GM12878 (cell line): ENCODE measurements at regions not wholly inside any gene's neighbourhood (a gene's known extent, or its start where the extent isn't known, plus 50 kb on each side); places are given as distances from the start of the nearest gene placed in this dataset.

ENCODE experiments used
- ATAC-seq: fragments of 200-7000 bp; cut with Tn5 transposase; 3 replicates; pipeline ENCODE4 v1.9.1; 2020; ENCODE audit warnings: mild to moderate bottlenecking, moderate library complexity
- BruUV-seq: library from RNA; stranded (reverse); fragments of 400-500 nt; replicated peaks from 2 replicates; lab custom pipeline; 2021; lab: Mats Ljungman, UMichigan
- CTCF ChIA-PET: fragments of 300-600 bp; sonication (Branson Sonifier 250); formaldehyde crosslinking; extraction: SDS; loops from one replicate; lab custom pipeline; 2021; ENCODE audit warnings: inconsistent platforms; lab: Yijun Ruan, JAX
- POLR2A ChIA-PET: fragments of 350-600 bp; formaldehyde crosslinking; extraction: SDS; loops from one replicate; lab custom pipeline; 2021; ENCODE audit warnings: inconsistent platforms; lab: Charles Lee
- RAD21 ChIA-PET: fragments of 300-600 bp; sonication (Branson Sonifier 250); formaldehyde crosslinking; loops from one replicate; lab custom pipeline; 2023; ENCODE audit warnings: antibody characterized with exemption; ENCODE audit not compliant: unreplicated experiment; lab: Charles Lee
- SMC1A ChIA-PET: fragments of 300-600 bp; sonication (Branson Sonifier 250); formaldehyde crosslinking; loops from one replicate; lab custom pipeline; 2023; ENCODE audit not compliant: unreplicated experiment, uncharacterized antibody; lab: Charles Lee
- DNase-seq: peaks from one replicate; pipeline ENCODE4 v3.0.0-alpha.2; 2011; ENCODE audit warnings: low read depth, low spot score
- FAIRE-seq: peaks from 3 replicates; lab custom pipeline; 2011; peaks lifted over from hg19 to GRCh38; lab: Jason Lieb, UNC
- H2AFZ ChIP-seq: 2 replicates; pipeline ENCODE4 v1.6.0; 2011; ENCODE audit warnings: low read depth, low read length, control low read depth; ENCODE audit not compliant: control insufficient read depth
- H3K27ac ChIP-seq: 2 replicates; pipeline ENCODE4 v1.5.1; 2011; ENCODE audit warnings: control low read depth; ENCODE audit not compliant: control insufficient read depth, insufficient read depth
- H3K27me3 ChIP-seq, 2 experiments: replicated peaks in 1 of 2; 2 replicates each; pipeline versions ENCODE4 v1.6.0 to v1.6.1; 2011; ENCODE audit warnings: low read length in 1 of 2; ENCODE audit not compliant: control insufficient read depth in 2 of 2, insufficient read depth in 2 of 2
- H3K36me3 ChIP-seq, 2 experiments: 2 replicates each; pipeline ENCODE4 v1.5.1; 2011; ENCODE audit warnings: low read length in 1 of 2; ENCODE audit not compliant: control insufficient read depth in 2 of 2, insufficient read depth in 2 of 2
- H3K4me1 ChIP-seq: 2 replicates; pipeline ENCODE4 v1.6.1; 2011; ENCODE audit warnings: mild to moderate bottlenecking, low read length, moderate library complexity, mixed read lengths; ENCODE audit not compliant: control insufficient read depth, insufficient read depth
- H3K4me2 ChIP-seq: 2 replicates; pipeline ENCODE4 v1.6.0; 2011; ENCODE audit warnings: control low read depth; ENCODE audit not compliant: control insufficient read depth, insufficient read depth
- H3K4me3 ChIP-seq: fragments of 200-600 bp; sonication (generic); 2 replicates; pipeline ENCODE4 v1.5.1; 2016
- H3K79me2 ChIP-seq: 2 replicates; pipeline ENCODE4 v1.6.0; 2011; ENCODE audit warnings: low read length; ENCODE audit not compliant: control insufficient read depth, insufficient read depth
- H3K9ac ChIP-seq: 2 replicates; pipeline ENCODE4 v1.8.0; 2011; ENCODE audit warnings: low read length, control low read depth, mixed read lengths; ENCODE audit not compliant: control insufficient read depth, insufficient read depth
- H3K9me3 ChIP-seq: replicated peaks from 3 replicates; pipeline ENCODE4 v1.5.1; 2011; ENCODE audit warnings: mild to moderate bottlenecking, low read length; ENCODE audit not compliant: control insufficient read depth, insufficient read depth
- H4K20me1 ChIP-seq: 2 replicates; pipeline ENCODE4 v1.6.0; 2011; ENCODE audit not compliant: control insufficient read depth, insufficient read depth
- IRF4 ChIP-seq: IDR thresholded peaks from 2 replicates; pipeline ENCODE4 v1.6.1; 2011; ENCODE audit warnings: low read depth, low read length
- KDM1A ChIP-seq: fragments of 200-600 bp; sonication (generic); IDR thresholded peaks from 2 replicates; pipeline ENCODE4 v1.6.1; 2016; ENCODE audit warnings: borderline replicate concordance
- TAF1 ChIP-seq: IDR thresholded peaks from 2 replicates; pipeline ENCODE4 v1.6.1; 2011; ENCODE audit warnings: mild to moderate bottlenecking, low read depth, low read length, borderline replicate concordance
- ZNF592 ChIP-seq: fragments of 450-650 bp; IDR thresholded peaks from 2 replicates; pipeline ENCODE4 v1.6.1; 2017; ENCODE audit warnings: mild to moderate bottlenecking, moderate library complexity
- ZSCAN29 ChIP-seq: fragments of 450-650 bp; IDR thresholded peaks from 2 replicates; pipeline ENCODE4 v1.6.1; 2017; ENCODE audit warnings: mild to moderate bottlenecking, moderate library complexity
- WGBS: methylation state at CpG from one replicate; pipeline ENCODE4 v1.1.6; 2016; ENCODE audit warnings: low lambda C conversion rate; ENCODE audit not compliant: insufficient replicate concordance, insufficient coverage; ENCODE audit errors: missing lambda C conversion rate; 5-methylcytosine and 5-hydroxymethylcytosine counted together
- in situ Hi-C: fragments of 300-500 bp; cut with MboI; formaldehyde crosslinking; loops from 9 replicates; pipeline ENCODE4 v1.14.3; 2018; ENCODE audit warnings: mixed read lengths
- intact Hi-C: fragments of 100-400 bp; cut with micrococcal nuclease; formaldehyde crosslinking; loops from one replicate; pipeline ENCODE4 v1.14.2; 2022; ENCODE audit not compliant: unreplicated experiment

DNA sequence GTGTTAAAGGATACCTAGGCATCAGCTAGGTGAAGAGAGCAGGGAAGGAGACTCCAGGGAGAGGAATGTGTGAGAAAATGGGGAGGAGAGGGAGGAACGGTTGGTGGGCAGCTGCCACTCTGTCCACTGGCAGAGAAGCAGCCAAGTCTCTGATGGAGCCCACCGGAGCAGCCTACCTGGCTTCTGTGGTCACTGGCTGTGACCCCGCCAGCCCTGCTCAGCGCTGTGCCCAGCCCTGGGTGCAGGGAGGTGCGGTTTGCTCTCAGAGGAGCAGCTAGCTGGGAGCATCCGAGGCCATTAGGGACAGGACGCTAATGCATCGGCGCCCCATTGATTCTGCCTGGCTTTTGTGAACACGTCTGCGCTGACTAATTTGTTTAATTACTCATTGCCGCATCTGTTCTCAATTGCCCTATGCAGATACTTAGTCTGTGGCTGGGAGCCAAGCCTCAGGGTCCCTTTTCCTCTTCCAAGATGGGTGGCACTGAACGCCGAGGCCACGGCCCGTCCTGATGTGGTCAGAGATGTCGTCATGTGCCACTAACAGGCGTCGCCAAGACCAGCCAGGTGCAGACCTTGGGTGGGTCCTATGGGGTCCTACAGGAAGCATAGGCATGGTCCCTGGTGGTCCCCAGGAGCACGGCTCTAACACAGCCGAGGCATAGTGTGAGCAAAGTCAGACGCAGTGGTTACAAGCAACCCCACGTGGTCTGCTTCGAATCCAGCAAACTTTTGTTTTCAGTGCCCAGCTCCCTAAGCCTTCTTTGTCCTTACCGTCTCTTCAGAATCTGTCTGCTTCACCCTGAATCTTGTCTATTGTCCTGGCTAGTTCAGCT is 82.0 kb downstream of the RRM2 start (continued):
- TF ChIP-seq TAF1: no peak

DNA sequence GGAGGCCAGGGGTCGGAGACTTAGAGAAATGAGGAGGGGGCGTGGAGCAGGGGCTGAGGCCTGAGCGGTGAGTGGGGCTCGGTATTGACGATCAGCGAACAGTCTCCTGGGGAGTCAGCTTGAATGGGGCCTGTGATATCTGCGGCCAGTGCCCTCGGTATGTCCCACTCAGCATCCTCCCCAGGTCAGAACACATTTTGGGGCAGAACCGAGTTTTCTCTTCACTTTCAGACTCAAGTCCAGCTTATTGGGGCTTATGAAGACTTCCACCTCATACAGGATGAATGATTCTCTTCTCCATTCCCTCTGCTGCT is 82.6 kb downstream of the RRM2 start:
- H3K9ac ChIP-seq: no peak overlapping the region
- intact Hi-C loops: no loop called here
- no peaks in the 10 kb centered on the region for H3K27me3 ChIP-seq
- ChIA-PET POLR2A (no interaction called here), RAD21 (no interaction called here), SMC1A (no interaction called here), CTCF (no interaction called here)
- H3K9me3 ChIP-seq: no peaks in the 10 kb centered on the region
- H3K79me2 ChIP-seq: no peaks in the 10 kb centered on the region
- no peak overlapping the region for H3K27ac ChIP-seq
- DNase-seq: no peak
- H2AFZ ChIP-seq: no peak overlapping the region
- FAIRE-seq: no peak
- WGBS: 68% methylated on average over 5 of the region's 9 CpGs
- BruUV-seq: no TSS peak
- no peaks in the 10 kb centered on the region for H3K4me1 ChIP-seq
- TF ChIP-seq ZNF592: no peak
- no peak for TF ChIP-seq ZSCAN29
- no peak for TF ChIP-seq KDM1A
- no peak for TF ChIP-seq IRF4
- in situ Hi-C loops: no loop called here
- ATAC-seq: no peak
- no peak overlapping the region for H3K4me3 ChIP-seq
- no peaks in the 10 kb centered on the region for H4K20me1 ChIP-seq
- H3K4me2 ChIP-seq: no peak overlapping the region
- no peaks in the 10 kb centered on the region; a peak in 1 of 4 replicates for H3K36me3 ChIP-seq
